Panc1 (cell line): ENCODE measurements at regions not wholly inside any gene's neighbourhood (a gene's known extent, or its start where the extent isn't known, plus 50 kb on each side); places are given as distances from the start of the nearest gene placed in this dataset.

Experiments used
- ATAC-seq: fragments of 200-7000 bp; cut with Tn5 transposase; 2 replicates; pipeline ENCODE4 v1.9.1; 2020; ENCODE audit warnings: mild to moderate bottlenecking, moderate library complexity
- BruUV-seq: library from RNA; stranded (reverse); fragments of 400-500 nt; replicated peaks from 2 replicates; lab custom pipeline; 2021; lab: Mats Ljungman, UMichigan
- CTCF ChIA-PET: fragments of 300-600 bp; sonication (Branson Sonifier 250); formaldehyde crosslinking; loops from one replicate; lab custom pipeline; 2022; ENCODE audit warnings: antibody characterized with exemption; lab: Charles Lee
- POLR2A ChIA-PET: fragments of 300-600 bp; sonication (Branson Sonifier 250); formaldehyde crosslinking; loops from one replicate; lab custom pipeline; 2022; ENCODE audit warnings: antibody characterized with exemption; lab: Charles Lee
- DNase-seq: peaks from one replicate; pipeline ENCODE4 v3.0.0-alpha.2; 2010; ENCODE audit warnings: low read depth, low spot score
- H3K27ac ChIP-seq: 2 replicates; pipeline ENCODE4 v1.5.1; 2011; ENCODE audit warnings: mild to moderate bottlenecking, low read length, inconsistent platforms
- H3K27me3 ChIP-seq: fragments of 200-500 bp; sonication (Bioruptor generic); 2 replicates; pipeline ENCODE4 v1.6.0; 2014; ENCODE audit warnings: low read length, inconsistent platforms; ENCODE audit not compliant: control insufficient read depth, insufficient read depth
- H3K36me3 ChIP-seq: fragments of 200-500 bp; sonication (Bioruptor generic); 2 replicates; pipeline ENCODE4 v1.5.1; 2014; ENCODE audit warnings: inconsistent platforms, mild to moderate bottlenecking, low read length, moderate library complexity; ENCODE audit not compliant: control insufficient read depth, insufficient read depth
- H3K4me1 ChIP-seq: 2 replicates; pipeline ENCODE4 v1.5.1; 2011; ENCODE audit warnings: inconsistent platforms, mild to moderate bottlenecking, low read length, moderate library complexity; ENCODE audit not compliant: control insufficient read depth, insufficient read depth
- H3K4me3 ChIP-seq, 2 experiments: 2 replicates each; pipeline ENCODE4 v1.5.1; 2011 to 2012; ENCODE audit warnings: low read depth in 2 of 2, low read length in 2 of 2, mild to moderate bottlenecking in 2 of 2, inconsistent platforms in 1 of 2, moderate library complexity in 1 of 2
- H3K9me3 ChIP-seq: fragments of 200-500 bp; sonication (Bioruptor generic); 2 replicates; pipeline ENCODE4 v1.5.1; 2014; ENCODE audit warnings: low read depth, mild to moderate bottlenecking, inconsistent platforms, low read length, moderate library complexity; ENCODE audit not compliant: control insufficient read depth, insufficient read depth
- CTCF ChIP-seq: fragments of 450-650 bp; IDR thresholded peaks from 2 replicates; pipeline ENCODE4 v1.5.1; 2017; ENCODE audit warnings: mild to moderate bottlenecking
- POLR2AphosphoS5 ChIP-seq: IDR thresholded peaks from 2 replicates; pipeline ENCODE4 v1.6.1; 2012; ENCODE audit warnings: mild to moderate bottlenecking, low read depth, low read length, moderate library complexity
- REST ChIP-seq, 2 experiments: IDR thresholded peaks; 2 replicates each; pipeline ENCODE4 v1.6.1; 2011 to 2012; ENCODE audit warnings: low read depth in 2 of 2, control low read depth in 1 of 2, low read length in 1 of 2, mild to moderate bottlenecking in 1 of 2, moderate library complexity in 1 of 2; ENCODE audit not compliant: insufficient read depth in 1 of 2
- SIN3A ChIP-seq: IDR thresholded peaks from 2 replicates; pipeline ENCODE4 v1.6.1; 2012; ENCODE audit warnings: low read depth, mild to moderate bottlenecking, low read length, moderate library complexity, borderline replicate concordance; ENCODE audit not compliant: insufficient read depth
- TCF7L2 ChIP-seq: IDR thresholded peaks from 2 replicates; pipeline ENCODE4 v1.6.1; 2011; ENCODE audit warnings: mild to moderate bottlenecking, low read depth, low read length, inconsistent platforms
- in situ Hi-C: cut with HindIII; loops from 2 replicates; pipeline ENCODE4 v1.10.0; 2016; ENCODE audit warnings: low sequenced_read_pairs, low pct_unique_long_range_greater_than_20kb
- intact Hi-C: fragments of 100-400 bp; cut with micrococcal nuclease; formaldehyde crosslinking; loops from one replicate; pipeline ENCODE4 v1.10.0; 2022; ENCODE audit not compliant: unreplicated experiment

- ATAC-seq: no peak
- no peaks in the 10 kb centered on the region for H3K4me1 ChIP-seq
- in situ Hi-C loops (no loop called here), intact Hi-C loops (no loop called here)
- H3K9me3 ChIP-seq: no peaks in the 10 kb centered on the region
- H3K27ac ChIP-seq: no peak overlapping the region
- H3K4me3 ChIP-seq: no peak overlapping the region
- no peaks in the 10 kb centered on the region for H3K27me3 ChIP-seq
- no peaks in the 10 kb centered on the region for H3K36me3 ChIP-seq
- CTCF ChIA-PET: no interaction called here
- TF ChIP-seq POLR2AphosphoS5: no peak
- no peak for TF ChIP-seq TCF7L2
- no peak for TF ChIP-seq SIN3A
- TF ChIP-seq REST (IDR thresholded peaks at IDR 0.05; ENCODE audit: insufficient read depth in 1 of 2, low read depth in 2 of 2, low read length in 1 of 2): no peak
- no peak for TF ChIP-seq CTCF
- DNase-seq: no peak
- POLR2A ChIA-PET: no interaction called here
- no TSS peak for BruUV-seq
These were observed 237.3 kb downstream of the BCL11B start for GRCh38 chr14:99034711-99035171.

- no peak for DNase-seq
- Histone ChIP-seq H3K9me3 (no peaks in the 10 kb centered on the region), H3K36me3 (no peaks in the 10 kb centered on the region), H3K27me3 (no peaks in the 10 kb centered on the region), H3K27ac (no peak overlapping the region), H3K4me3 (no peak overlapping the region), H3K4me1 (no peaks in the 10 kb centered on the region)
- BruUV-seq: no TSS peak
- intact Hi-C loops: no loop called here
- TF ChIP-seq REST (IDR thresholded peaks at IDR 0.05; ENCODE audit: insufficient read depth in 1 of 2, low read depth in 2 of 2, low read length in 1 of 2) (no peak), TCF7L2 (no peak), SIN3A (no peak), CTCF (no peak), POLR2AphosphoS5 (no peak)
- POLR2A ChIA-PET: no interaction called here
- in situ Hi-C loops: no loop called here
- ATAC-seq: no peak
- CTCF ChIA-PET: no interaction called here
These were observed 236.7 kb downstream of the BCL11B start for GRCh38 chr14:99035268-99035667.
